Right atrium auricular region (tissue), 2 donors: ENCODE measurements at regions not wholly inside any gene's neighbourhood (a gene's known extent, or its start where the extent isn't known, plus 50 kb on each side); places are given as distances from the start of the nearest gene placed in this dataset.

Experiments used
- DNase-seq: peaks from one replicate; pipeline ENCODE4 v3.0.0-alpha.2; 2019; ENCODE audit warnings: low spot score
- H3K27ac ChIP-seq, 2 donors: fragments of 200-600 bp; sonication (generic); 1 replicate in 1 of 2; 2 replicates in 1 of 2; pipeline ENCODE4 v1.5.1; 2016 to 2019
- H3K27me3 ChIP-seq, 2 donors: fragments of 200-600 bp; sonication (generic); one replicate each; pipeline versions ENCODE4 v1.5.1 to v1.6.0; 2017 to 2019
- H3K36me3 ChIP-seq: fragments of 200-600 bp; sonication (generic); one replicate; pipeline ENCODE4 v1.5.1; 2016
- H3K4me1 ChIP-seq, 2 donors: fragments of 200-600 bp; sonication (generic); one replicate each; pipeline versions ENCODE4 v1.5.1 to v1.6.0; 2017 to 2019
- H3K4me3 ChIP-seq, 2 donors: fragments of 200-600 bp; sonication (generic); 1 replicate in 1 of 2; 2 replicates in 1 of 2; pipeline ENCODE4 v1.5.1; 2017 to 2019; ENCODE audit warnings: mild to moderate bottlenecking in 1 of 2, moderate library complexity in 1 of 2
- H3K9me3 ChIP-seq, 2 donors: fragments of 200-600 bp; sonication (generic); one replicate each; pipeline ENCODE4 v1.5.1; 2019
- TF ChIP-seq, protein P1 (sequence below), 2 donors: fragments of 200-600 bp; sonication (generic); IDR thresholded peaks; one replicate each; pipeline ENCODE4 v1.5.1; 2019; ENCODE audit warnings: antibody characterized with exemption in 2 of 2

DNA sequence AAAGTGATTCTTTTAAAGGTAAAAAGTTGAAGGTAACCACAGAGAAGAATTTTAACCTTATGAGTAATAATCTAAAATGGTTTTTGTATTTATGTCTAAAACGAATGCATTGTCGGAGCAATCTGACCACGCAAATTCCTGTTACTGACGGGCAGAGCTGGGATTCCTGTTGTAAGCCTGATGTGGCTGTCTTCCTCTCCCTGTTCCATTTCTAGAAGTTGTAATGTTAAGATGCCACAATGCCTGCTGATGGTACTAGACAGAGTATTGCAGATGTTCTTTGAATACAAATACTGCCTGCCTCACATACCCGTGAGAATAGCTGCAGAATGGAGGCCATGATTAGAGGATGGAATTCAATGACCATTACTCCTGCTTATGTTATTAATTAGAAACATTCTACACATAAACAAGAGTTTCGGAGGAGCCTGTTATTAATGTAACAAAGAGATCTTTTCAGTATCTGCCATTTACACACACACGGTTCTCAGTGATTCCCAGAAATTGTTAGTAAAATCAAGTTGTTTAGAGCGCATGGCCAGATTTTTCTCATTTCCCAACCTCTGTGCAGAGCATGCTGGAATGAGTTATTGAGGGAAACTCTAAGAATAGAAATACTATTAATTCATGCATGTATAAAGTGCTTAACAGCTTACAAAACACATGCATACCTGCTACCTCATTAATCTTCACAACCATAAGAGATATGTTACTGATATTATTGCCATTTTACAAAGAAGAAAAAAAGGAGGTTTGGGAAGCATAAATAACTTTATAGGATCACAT is 196.8 kb downstream of the PTN start:
- H3K27ac ChIP-seq, result no peak overlapping the region

DNA sequence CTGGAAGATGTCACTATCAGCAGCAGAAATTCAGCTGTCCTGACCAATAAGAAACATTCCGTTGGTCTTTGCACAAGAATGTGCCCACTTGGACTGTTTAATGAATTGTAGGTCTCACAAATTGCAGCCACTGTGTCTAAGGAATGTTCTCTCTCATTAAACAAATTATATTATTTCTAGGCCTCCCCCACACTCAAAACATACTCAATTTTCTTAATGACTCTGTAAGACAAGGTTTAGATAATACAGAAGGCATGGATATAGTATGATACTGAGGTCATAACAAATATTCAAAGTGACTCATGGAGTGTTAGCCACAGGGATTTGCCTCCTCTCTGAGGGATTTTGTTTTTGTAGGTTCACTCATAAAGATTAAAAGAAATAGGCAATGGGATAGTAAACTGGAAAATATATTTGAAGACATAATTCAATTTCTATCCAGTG is 197.5 kb downstream of the PTN start:
- H3K9me3 ChIP-seq, result no peaks in the 10 kb centered on the region
- no peak overlapping the region for H3K4me3 ChIP-seq
- H3K27me3 ChIP-seq, result no peaks in the 10 kb centered on the region
- DNase-seq, result no peak
- H3K4me1 ChIP-seq, result no peaks in the 10 kb centered on the region
- H3K27ac ChIP-seq, result no peak overlapping the region
- no peaks in the 10 kb centered on the region for H3K36me3 ChIP-seq
- TF ChIP-seq, protein P1, sequence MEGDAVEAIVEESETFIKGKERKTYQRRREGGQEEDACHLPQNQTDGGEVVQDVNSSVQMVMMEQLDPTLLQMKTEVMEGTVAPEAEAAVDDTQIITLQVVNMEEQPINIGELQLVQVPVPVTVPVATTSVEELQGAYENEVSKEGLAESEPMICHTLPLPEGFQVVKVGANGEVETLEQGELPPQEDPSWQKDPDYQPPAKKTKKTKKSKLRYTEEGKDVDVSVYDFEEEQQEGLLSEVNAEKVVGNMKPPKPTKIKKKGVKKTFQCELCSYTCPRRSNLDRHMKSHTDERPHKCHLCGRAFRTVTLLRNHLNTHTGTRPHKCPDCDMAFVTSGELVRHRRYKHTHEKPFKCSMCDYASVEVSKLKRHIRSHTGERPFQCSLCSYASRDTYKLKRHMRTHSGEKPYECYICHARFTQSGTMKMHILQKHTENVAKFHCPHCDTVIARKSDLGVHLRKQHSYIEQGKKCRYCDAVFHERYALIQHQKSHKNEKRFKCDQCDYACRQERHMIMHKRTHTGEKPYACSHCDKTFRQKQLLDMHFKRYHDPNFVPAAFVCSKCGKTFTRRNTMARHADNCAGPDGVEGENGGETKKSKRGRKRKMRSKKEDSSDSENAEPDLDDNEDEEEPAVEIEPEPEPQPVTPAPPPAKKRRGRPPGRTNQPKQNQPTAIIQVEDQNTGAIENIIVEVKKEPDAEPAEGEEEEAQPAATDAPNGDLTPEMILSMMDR (IDR thresholded peaks at IDR 0.05), result no peak

More for the DNA sequence above, 196.8 kb downstream of the PTN start:
- H3K4me1 ChIP-seq, result no peaks in the 10 kb centered on the region
- no peaks in the 10 kb centered on the region for H3K9me3 ChIP-seq
- TF ChIP-seq, protein P1 (IDR thresholded peaks at IDR 0.05), result no peak
- no peaks in the 10 kb centered on the region for H3K36me3 ChIP-seq
- no peak for DNase-seq
- no peak overlapping the region for H3K4me3 ChIP-seq
- H3K27me3 ChIP-seq, result no peaks in the 10 kb centered on the region

DNA sequence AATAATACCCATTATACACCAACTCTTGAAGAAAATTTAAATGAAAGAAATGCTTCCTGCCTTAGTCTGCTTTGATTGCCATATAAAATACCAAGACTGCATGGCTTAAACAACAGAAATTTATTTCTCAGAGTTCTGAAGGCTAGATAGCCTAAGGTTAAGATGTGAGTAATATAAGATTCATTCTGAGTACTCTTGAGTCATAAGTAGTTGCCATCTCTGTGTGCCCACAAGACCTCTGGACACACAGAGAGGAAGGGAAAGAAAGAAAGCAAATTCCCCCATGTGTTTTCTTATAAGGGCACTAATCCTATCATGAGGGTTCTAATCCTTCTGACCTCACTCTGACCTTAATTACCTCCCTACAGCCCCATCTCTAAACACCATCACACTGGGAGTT is 201.2 kb downstream of the PTN start:
- H3K4me3 ChIP-seq, result no peak overlapping the region
- H3K4me1 ChIP-seq, result no peaks in the 10 kb centered on the region
- no peaks in the 10 kb centered on the region for H3K36me3 ChIP-seq
- DNase-seq, result no peak
- no peak overlapping the region for H3K27ac ChIP-seq
- H3K27me3 ChIP-seq, result no peaks in the 10 kb centered on the region
- TF ChIP-seq, protein P1 (IDR thresholded peaks at IDR 0.05), result no peak
- H3K9me3 ChIP-seq, result no peaks in the 10 kb centered on the region

DNA sequence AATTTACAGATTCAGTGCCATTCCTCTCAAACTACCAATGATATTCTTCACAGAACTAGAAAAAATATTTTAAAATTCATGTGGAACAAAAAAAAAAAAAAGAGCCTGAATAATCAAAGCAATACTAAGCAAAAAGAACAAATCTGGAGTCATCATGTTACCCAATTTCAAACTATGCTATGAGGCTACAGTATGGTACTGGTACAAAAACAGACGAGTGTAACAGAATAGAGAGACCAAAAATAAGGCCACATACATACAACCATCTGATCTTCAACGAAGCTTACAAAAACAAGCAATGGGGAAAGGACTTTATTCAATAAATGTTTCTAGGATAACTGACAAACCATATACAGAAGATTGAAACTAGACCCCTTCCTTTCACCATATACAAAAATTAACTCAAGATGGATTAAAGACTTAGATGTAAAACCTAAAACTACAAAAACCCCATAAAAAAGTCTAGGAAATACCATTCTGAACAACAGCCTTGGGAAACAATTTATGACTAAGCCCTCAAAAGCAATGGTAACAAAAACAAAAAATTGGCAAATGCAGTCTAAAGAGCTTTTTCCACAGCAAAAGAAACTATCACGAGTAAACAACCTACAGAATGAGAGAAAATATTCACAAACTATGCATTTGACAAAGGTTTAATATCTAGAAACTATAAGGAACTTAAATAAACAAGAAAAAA is 207.7 kb downstream of the PTN start:
- DNase-seq, result no peak
- H3K4me3 ChIP-seq, result no peak overlapping the region
- H3K27me3 ChIP-seq, result no peaks in the 10 kb centered on the region
- TF ChIP-seq, protein P1 (IDR thresholded peaks at IDR 0.05), result no peak
- no peak overlapping the region for H3K27ac ChIP-seq
- H3K36me3 ChIP-seq, result no peaks in the 10 kb centered on the region
- no peaks in the 10 kb centered on the region for H3K9me3 ChIP-seq
- no peaks in the 10 kb centered on the region for H3K4me1 ChIP-seq

DNA sequence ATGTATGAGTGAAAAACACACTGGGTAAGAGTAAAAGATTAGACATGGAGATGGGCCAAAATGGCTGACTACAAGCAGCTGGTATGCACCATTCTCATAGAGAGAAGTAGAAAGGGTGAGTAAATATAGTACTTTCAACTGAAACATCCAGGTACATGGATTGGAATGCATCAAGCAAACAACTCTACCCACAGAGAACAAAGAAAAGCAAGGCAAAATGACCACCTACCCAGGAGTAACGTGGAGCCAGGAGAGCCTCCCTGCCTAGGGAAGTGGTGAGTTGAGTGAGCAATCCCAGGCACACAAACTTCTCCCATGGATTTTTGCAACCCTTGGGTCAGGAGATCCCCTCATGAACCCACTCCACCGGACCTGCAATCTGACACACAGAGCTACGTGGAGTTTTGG is 212.8 kb downstream of the PTN start:
- H3K4me1 ChIP-seq, result no peaks in the 10 kb centered on the region
- H3K9me3 ChIP-seq, result no peaks in the 10 kb centered on the region
- TF ChIP-seq, protein P1 (IDR thresholded peaks at IDR 0.05), result no peak
- no peaks in the 10 kb centered on the region for H3K36me3 ChIP-seq
- no peak overlapping the region for H3K27ac ChIP-seq
- H3K4me3 ChIP-seq, result no peak overlapping the region
- no peak for DNase-seq
- no peaks in the 10 kb centered on the region for H3K27me3 ChIP-seq
